ENCODE measurements at regions not wholly inside any gene's neighbourhood (a gene's known extent, or its start where the extent isn't known, plus 50 kb on each side); places are given as distances from the start of the nearest gene placed in this dataset.

- TF ChIP-seq ATF3 (IDR thresholded peaks at IDR 0.05), result no peak
- TF ChIP-seq SP1 (IDR thresholded peaks at IDR 0.05), result no peak
- no peak for TF ChIP-seq ZBTB33 (IDR thresholded peaks at IDR 0.05)
- TF ChIP-seq NR2F2 (IDR thresholded peaks at IDR 0.05), result no peak
- TF ChIP-seq EGR1 (IDR thresholded peaks at IDR 0.05; ENCODE audit: low read depth in 2 of 2), result no peak
Observed at GRCh38 chr16:13586051-13586450, 333.9 kb upstream of the ERCC4 start (continued).

GRCh38 chr16:13587181-13587580, 332.8 kb upstream of the ERCC4 start:
- H3K27ac ChIP-seq (ENCODE audit: low read depth in 1 of 2, low read length in 2 of 2), result no peak overlapping the region
- no peaks in the 10 kb centered on the region for H3K9me3 ChIP-seq (ENCODE audit: control insufficient read depth in 4 of 4, low read length in 3 of 4)
- no peak for DNase-seq (ENCODE audit: low spot score)
- no peak overlapping the region for H3K4me3 ChIP-seq (ENCODE audit: low read depth in 1 of 3, low read length in 3 of 3)
- no peaks in the 10 kb centered on the region for H3K27me3 ChIP-seq (ENCODE audit: control insufficient read depth in 4 of 4, insufficient read depth in 4 of 4, low read length in 3 of 4)
- no peak overlapping the region for H3K9ac ChIP-seq (ENCODE audit: low read depth in 1 of 2, low read length in 2 of 2)
- no peaks in the 10 kb centered on the region for H3K4me1 ChIP-seq (ENCODE audit: control insufficient read depth in 4 of 4, insufficient read depth in 4 of 4, low read length in 3 of 4)
- TF ChIP-seq TAF1 (conservative IDR thresholded peaks at IDR 0.05) (no peak), GABPA (IDR thresholded peaks at IDR 0.05 in 1 of 2, conservative IDR thresholded peaks at IDR 0.05 in 1 of 2) (no peak), ZBTB33 (IDR thresholded peaks at IDR 0.05) (no peak), FOXA2 (IDR thresholded peaks at IDR 0.05) (no peak), SP1 (IDR thresholded peaks at IDR 0.05) (no peak), MAX (IDR thresholded peaks at IDR 0.05) (no peak), HNF4A (conservative IDR thresholded peaks at IDR 0.05) (no peak), EGR1 (IDR thresholded peaks at IDR 0.05; ENCODE audit: low read depth in 2 of 2) (no peak)
- whole genome bisulfite sequencing, result 61% methylated on average over 1 of the region's 1 CpG
- H3K36me3 ChIP-seq (ENCODE audit: control insufficient read depth in 4 of 4, insufficient read depth in 3 of 4, low read depth in 1 of 4, low read length in 3 of 4), result no peaks in the 10 kb centered on the region

GRCh38 chr16:13594823-13595222, 325.1 kb upstream of the ERCC4 start:
- Histone ChIP-seq H3K9me3 (ENCODE audit: control insufficient read depth in 4 of 4, low read length in 3 of 4) (no peaks in the 10 kb centered on the region), H3K4me3 (ENCODE audit: low read depth in 1 of 3, low read length in 3 of 3) (no peak overlapping the region), H3K27ac (ENCODE audit: low read depth in 1 of 2, low read length in 2 of 2) (no peak overlapping the region), H3K9ac (ENCODE audit: low read depth in 1 of 2, low read length in 2 of 2) (no peak overlapping the region), H3K27me3 (ENCODE audit: control insufficient read depth in 4 of 4, insufficient read depth in 4 of 4, low read length in 3 of 4) (no peaks in the 10 kb centered on the region), H3K4me1 (ENCODE audit: control insufficient read depth in 4 of 4, insufficient read depth in 4 of 4, low read length in 3 of 4) (no peaks in the 10 kb centered on the region), H3K36me3 (ENCODE audit: control insufficient read depth in 4 of 4, insufficient read depth in 3 of 4, low read depth in 1 of 4, low read length in 3 of 4) (no peaks in the 10 kb centered on the region)
- no peak for TF ChIP-seq MAX (IDR thresholded peaks at IDR 0.05)
- no peak for TF ChIP-seq RXRA (IDR thresholded peaks at IDR 0.05)
- TF ChIP-seq HNF4A (conservative IDR thresholded peaks at IDR 0.05), result no peak
- TF ChIP-seq RAD21 (IDR thresholded peaks at IDR 0.05), result no peak
- no peak for TF ChIP-seq SP1 (IDR thresholded peaks at IDR 0.05)
- no peak for TF ChIP-seq NR2F2 (IDR thresholded peaks at IDR 0.05)
- TF ChIP-seq YY1 (IDR thresholded peaks at IDR 0.05), result no peak
- TF ChIP-seq HNF4G (IDR thresholded peaks at IDR 0.05), result no peak
- no peak for TF ChIP-seq CTCF (IDR thresholded peaks at IDR 0.05; ENCODE audit: low read depth, low read length, missing input control)
- no peak for TF ChIP-seq ATF3 (IDR thresholded peaks at IDR 0.05)
- no peak for TF ChIP-seq FOXA2 (IDR thresholded peaks at IDR 0.05)
- TF ChIP-seq ZBTB33 (IDR thresholded peaks at IDR 0.05), result no peak
- TF ChIP-seq GABPA (IDR thresholded peaks at IDR 0.05 in 1 of 2, conservative IDR thresholded peaks at IDR 0.05 in 1 of 2), result no peak
- no peak for DNase-seq (ENCODE audit: low spot score)
- 66% methylated on average over 3 of the region's 3 CpGs for WGBS

Data from liver (tissue), 8 donors.